Body of pancreas (tissue), 4 donors: ENCODE measurements at regions not wholly inside any gene's neighbourhood (a gene's known extent, or its start where the extent isn't known, plus 50 kb on each side); places are given as distances from the start of the nearest gene placed in this dataset.

ENCODE experiments used
- POLR2A ChIP-seq, 3 donors: fragments of 450-650 bp; IDR thresholded peaks; one replicate each; pipeline ENCODE4 v1.6.1; 2016; ENCODE audit warnings: antibody characterized with exemption in 3 of 3, mild to moderate bottlenecking in 2 of 3
- TF ChIP-seq, protein P1 (sequence below), 7 experiments: fragments of 450-650 bp in 4 of 7; fragments of 200-600 bp in 3 of 7; sonication (generic) in 3 of 7; IDR thresholded peaks; one replicate each; pipeline ENCODE4 v1.5.1; 2016 to 2019; ENCODE audit warnings: antibody characterized with exemption in 7 of 7

DNA sequence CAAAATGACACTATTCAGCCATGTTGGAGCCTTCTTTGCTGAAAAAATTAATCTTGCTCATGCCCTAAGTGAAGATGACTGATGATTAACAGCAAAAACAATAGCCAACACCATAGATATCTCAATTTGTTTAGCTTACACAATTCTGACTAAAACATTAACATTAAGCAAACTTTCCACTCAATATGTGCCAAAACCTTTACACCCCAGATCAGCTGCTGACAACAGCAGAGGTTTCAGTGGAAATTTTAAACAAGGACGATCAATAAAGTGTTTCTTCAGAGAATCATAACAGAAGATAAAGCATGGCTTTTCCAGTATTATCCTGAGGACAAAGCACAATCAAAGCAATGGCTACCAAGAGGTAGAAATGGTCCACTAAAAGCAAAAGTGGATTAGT lies 254.4 kb upstream of the GRAMD2B start:
- TF ChIP-seq, protein P1, sequence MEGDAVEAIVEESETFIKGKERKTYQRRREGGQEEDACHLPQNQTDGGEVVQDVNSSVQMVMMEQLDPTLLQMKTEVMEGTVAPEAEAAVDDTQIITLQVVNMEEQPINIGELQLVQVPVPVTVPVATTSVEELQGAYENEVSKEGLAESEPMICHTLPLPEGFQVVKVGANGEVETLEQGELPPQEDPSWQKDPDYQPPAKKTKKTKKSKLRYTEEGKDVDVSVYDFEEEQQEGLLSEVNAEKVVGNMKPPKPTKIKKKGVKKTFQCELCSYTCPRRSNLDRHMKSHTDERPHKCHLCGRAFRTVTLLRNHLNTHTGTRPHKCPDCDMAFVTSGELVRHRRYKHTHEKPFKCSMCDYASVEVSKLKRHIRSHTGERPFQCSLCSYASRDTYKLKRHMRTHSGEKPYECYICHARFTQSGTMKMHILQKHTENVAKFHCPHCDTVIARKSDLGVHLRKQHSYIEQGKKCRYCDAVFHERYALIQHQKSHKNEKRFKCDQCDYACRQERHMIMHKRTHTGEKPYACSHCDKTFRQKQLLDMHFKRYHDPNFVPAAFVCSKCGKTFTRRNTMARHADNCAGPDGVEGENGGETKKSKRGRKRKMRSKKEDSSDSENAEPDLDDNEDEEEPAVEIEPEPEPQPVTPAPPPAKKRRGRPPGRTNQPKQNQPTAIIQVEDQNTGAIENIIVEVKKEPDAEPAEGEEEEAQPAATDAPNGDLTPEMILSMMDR (IDR thresholded peaks at IDR 0.05): no peak
- TF ChIP-seq POLR2A (IDR thresholded peaks at IDR 0.05): no peak
